Ishikawa (cell line): ENCODE measurements at regions not wholly inside any gene's neighbourhood (a gene's known extent, or its start where the extent isn't known, plus 50 kb on each side); places are given as distances from the start of the nearest gene placed in this dataset.

Experiments used
- CEBPB ChIP-seq: IDR thresholded peaks from 2 replicates; pipeline ENCODE4 v1.6.1; 2012
- CREB1 ChIP-seq: IDR thresholded peaks from 2 replicates; pipeline ENCODE4 v1.6.1; 2012; ENCODE audit warnings: low read depth
- EGR1 ChIP-seq: IDR thresholded peaks from 2 replicates; pipeline ENCODE4 v1.6.1; 2012
- EP300 ChIP-seq: IDR thresholded peaks from 2 replicates; pipeline ENCODE4 v1.6.1; 2012; ENCODE audit warnings: borderline replicate concordance
- FOXM1 ChIP-seq: IDR thresholded peaks from 2 replicates; pipeline ENCODE4 v1.6.1; 2012; ENCODE audit warnings: low read depth, borderline replicate concordance
- MAX ChIP-seq: IDR thresholded peaks from 2 replicates; pipeline ENCODE4 v1.6.1; 2012
- NFIC ChIP-seq: IDR thresholded peaks from 2 replicates; pipeline ENCODE4 v1.6.1; 2012
- RAD21 ChIP-seq: IDR thresholded peaks from 2 replicates; pipeline ENCODE4 v1.6.1; 2012; ENCODE audit warnings: low read depth
- REST ChIP-seq: IDR thresholded peaks from 2 replicates; pipeline ENCODE4 v1.6.1; 2012; ENCODE audit warnings: low read depth, mild to moderate bottlenecking
- TAF1 ChIP-seq: IDR thresholded peaks from 2 replicates; pipeline ENCODE4 v1.6.1; 2012; ENCODE audit warnings: low read depth, mild to moderate bottlenecking
- TCF12 ChIP-seq: IDR thresholded peaks from 2 replicates; pipeline ENCODE4 v1.6.1; 2012; ENCODE audit warnings: low read depth
- TEAD4 ChIP-seq: IDR thresholded peaks from 2 replicates; pipeline ENCODE4 v1.6.1; 2012
- USF1 ChIP-seq: IDR thresholded peaks from 2 replicates; pipeline ENCODE4 v1.6.1; 2012
- YY1 ChIP-seq: IDR thresholded peaks from 2 replicates; pipeline ENCODE4 v1.6.1; 2012; ENCODE audit warnings: low read depth
- ZBTB7A ChIP-seq: IDR thresholded peaks from 2 replicates; pipeline ENCODE4 v1.6.1; 2012; ENCODE audit warnings: low read depth

- no peak for TF ChIP-seq TEAD4
- no peak for TF ChIP-seq MAX
- no peak for TF ChIP-seq EP300
- TF ChIP-seq USF1: no peak
- TF ChIP-seq TCF12: no peak
- TF ChIP-seq CEBPB: no peak
- no peak for TF ChIP-seq NFIC
- no peak for TF ChIP-seq TAF1
- TF ChIP-seq CREB1: no peak
- no peak for TF ChIP-seq REST
- no peak for TF ChIP-seq YY1
- no peak for TF ChIP-seq FOXM1
- TF ChIP-seq RAD21: no peak
Observed at GRCh38 chr5:68884144-68884754, 209.6 kb upstream of the SLC30A5 start.

- TF ChIP-seq NFIC: no peak
- TF ChIP-seq EGR1: no peak
- no peak for TF ChIP-seq TCF12
- no peak for TF ChIP-seq FOXM1
- no peak for TF ChIP-seq TEAD4
- no peak for TF ChIP-seq RAD21
- no peak for TF ChIP-seq CEBPB
- no peak for TF ChIP-seq TAF1
- no peak for TF ChIP-seq CREB1
- no peak for TF ChIP-seq YY1
- no peak for TF ChIP-seq REST
- TF ChIP-seq ZBTB7A: no peak
- TF ChIP-seq MAX: no peak
- no peak for TF ChIP-seq USF1
- no peak for TF ChIP-seq EP300
Observed at GRCh38 chr5:68884883-68885282, 208.9 kb upstream of the SLC30A5 start.

- no peak for TF ChIP-seq USF1
- no peak for TF ChIP-seq EP300
- no peak for TF ChIP-seq TEAD4
- no peak for TF ChIP-seq YY1
Observed at GRCh38 chr5:68886814-68887213, 207.0 kb upstream of the SLC30A5 start.

GRCh38 chr5:68891718-68892117 lies 202.1 kb upstream of the SLC30A5 start:
- TF ChIP-seq CEBPB: no peak
- no peak for TF ChIP-seq USF1
- TF ChIP-seq RAD21: no peak
- no peak for TF ChIP-seq EP300

GRCh38 chr5:68894673-68895072 lies 199.1 kb upstream of the SLC30A5 start:
- TF ChIP-seq CEBPB (no peak), EP300 (no peak), TCF12 (no peak), EGR1 (no peak), YY1 (no peak)

- TF ChIP-seq CREB1 (no peak), MAX (no peak), EGR1 (no peak), ZBTB7A (no peak), USF1 (no peak)
Observed at GRCh38 chr5:68898951-68899471, 194.8 kb upstream of the SLC30A5 start.
